ENCODE measurements at regions not wholly inside any gene's neighbourhood (a gene's known extent, or its start where the extent isn't known, plus 50 kb on each side); places are given as distances from the start of the nearest gene placed in this dataset.

GRCh38 chr2:180374502-180375281 lies 367.6 kb upstream of the CWC22 start:
- no peak for DNase-seq

DNA sequence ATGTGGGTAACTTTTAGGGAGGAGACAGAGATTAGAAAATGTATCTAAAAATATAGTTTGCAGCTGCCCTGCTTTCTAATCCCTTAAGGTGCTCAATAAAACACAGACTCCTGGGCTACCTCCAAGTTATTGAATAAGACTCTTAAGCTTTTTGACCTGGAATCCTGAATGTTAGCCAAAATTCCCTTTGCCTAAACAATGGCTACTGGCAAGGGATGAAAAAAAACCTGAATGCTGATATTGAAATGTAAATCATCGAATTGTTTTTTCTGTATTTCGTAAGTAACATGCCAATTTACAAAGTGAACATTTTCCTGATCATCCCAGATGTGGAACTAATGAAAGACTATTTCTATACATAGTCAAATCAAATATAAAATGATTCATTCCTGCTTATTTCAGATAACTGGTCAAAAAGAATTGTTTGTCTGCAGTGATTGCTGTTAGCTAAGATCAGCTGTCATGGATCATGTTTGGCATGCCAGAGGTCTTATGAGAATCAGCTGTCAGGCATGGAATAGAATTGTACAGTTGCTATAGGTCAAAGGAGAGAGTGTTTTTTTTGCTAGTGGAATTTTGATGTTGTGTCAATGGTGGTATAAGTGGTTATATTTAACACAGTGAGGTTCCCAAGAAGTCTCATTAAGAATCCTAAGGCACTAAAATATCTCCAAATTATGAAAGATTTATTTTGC lies 363.6 kb upstream of the CWC22 start:
- no peak for DNase-seq

GRCh38 chr2:180368881-180369280 lies 361.8 kb upstream of the CWC22 start:
- no peak for DNase-seq

GRCh38 chr2:180367815-180368214 lies 360.7 kb upstream of the CWC22 start:
- no peak for DNase-seq

GRCh38 chr2:180366481-180366880 lies 359.4 kb upstream of the CWC22 start:
- DNase-seq = no peak

DNA sequence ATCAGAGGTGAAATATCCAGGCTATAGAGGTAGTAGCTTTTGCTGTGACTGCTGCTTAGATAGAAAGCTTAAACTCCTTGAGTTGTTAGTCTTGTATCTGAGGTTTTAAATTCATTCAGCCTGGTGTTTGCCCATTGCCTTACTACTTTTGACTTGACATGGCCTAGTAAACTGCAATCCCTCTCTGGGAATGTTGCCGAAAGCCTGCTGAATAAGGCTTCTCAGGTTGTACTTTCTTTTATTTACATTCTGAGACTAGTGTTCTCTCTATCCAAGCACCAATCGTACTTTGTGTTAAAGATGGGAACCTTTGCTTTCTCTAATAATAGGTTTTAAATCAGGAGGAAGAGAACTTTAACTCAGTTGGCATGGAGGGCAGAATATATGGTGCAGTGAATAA lies 357.6 kb upstream of the CWC22 start:
- no peak for DNase-seq

DNA sequence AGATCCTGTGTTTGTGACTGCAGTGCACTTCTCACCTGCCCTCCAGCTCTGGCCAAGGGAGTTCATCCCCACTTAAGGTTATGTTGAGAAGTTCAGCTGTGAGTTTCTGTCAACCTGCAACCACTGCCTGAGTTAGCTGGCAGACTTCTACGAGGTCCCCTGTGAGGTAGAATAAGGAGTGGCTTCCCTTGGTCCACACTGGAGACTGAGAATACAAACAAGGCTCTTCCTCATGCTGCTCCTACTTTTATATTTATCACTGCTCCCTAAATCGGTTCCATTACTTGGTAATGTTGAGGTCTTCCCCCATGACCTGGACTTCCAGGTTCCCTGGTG lies 353.2 kb upstream of the CWC22 start:
- no peak for DNase-seq

- DNase-seq = no peak
Measured at GRCh38 chr2:180359522-180360282, 352.6 kb upstream of the CWC22 start.

GRCh38 chr2:180358458-180358857 lies 351.4 kb upstream of the CWC22 start:
- DNase-seq = no peak

GRCh38 chr2:180356676-180357075 lies 349.6 kb upstream of the CWC22 start:
- DNase-seq = no peak

- no peak for DNase-seq
Measured at GRCh38 chr2:180352620-180353019, 345.5 kb upstream of the CWC22 start.

GRCh38 chr2:180349809-180350208 lies 342.7 kb upstream of the CWC22 start:
- DNase-seq = no peak

DNA sequence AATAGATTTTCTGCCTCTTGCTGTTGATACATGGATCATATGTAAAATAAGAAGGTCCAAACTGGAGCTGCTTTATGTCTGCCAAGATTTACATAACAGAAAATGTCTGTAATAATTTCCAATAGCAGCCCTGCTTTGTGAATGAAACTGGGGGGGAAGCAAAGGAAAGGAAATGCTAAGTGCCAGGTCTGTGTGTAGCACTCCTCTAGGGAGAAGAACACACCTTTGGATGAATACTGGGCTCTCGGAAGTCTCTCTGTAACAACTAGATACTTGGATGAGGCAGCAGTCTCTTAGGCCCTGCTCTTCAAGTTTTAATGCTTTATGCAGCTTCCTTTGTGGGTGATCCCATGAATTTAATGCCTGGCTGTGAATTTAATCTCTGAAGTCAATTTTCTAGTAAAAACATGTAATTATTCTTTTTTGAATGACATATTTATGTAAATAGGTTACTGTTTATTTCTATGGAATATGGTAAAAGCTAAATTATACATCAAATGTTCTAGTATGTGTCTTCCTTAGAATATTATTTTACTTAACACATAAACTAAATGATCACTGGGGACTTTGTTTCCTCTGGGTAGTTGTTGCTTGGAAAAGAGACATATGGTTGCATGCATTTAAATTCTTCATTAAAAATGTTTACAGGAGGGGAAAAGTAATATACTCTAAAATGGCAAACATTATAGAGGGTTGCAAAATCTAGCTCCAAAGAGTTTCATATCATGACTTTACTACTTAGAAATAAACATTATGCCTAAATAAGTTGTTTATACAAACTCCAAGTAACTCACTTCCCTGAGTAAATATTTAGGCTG lies 336.6 kb upstream of the CWC22 start:
- DNase-seq = no peak

GRCh38 chr2:180337136-180337535 lies 330.0 kb upstream of the CWC22 start:
- no peak for DNase-seq

DNA sequence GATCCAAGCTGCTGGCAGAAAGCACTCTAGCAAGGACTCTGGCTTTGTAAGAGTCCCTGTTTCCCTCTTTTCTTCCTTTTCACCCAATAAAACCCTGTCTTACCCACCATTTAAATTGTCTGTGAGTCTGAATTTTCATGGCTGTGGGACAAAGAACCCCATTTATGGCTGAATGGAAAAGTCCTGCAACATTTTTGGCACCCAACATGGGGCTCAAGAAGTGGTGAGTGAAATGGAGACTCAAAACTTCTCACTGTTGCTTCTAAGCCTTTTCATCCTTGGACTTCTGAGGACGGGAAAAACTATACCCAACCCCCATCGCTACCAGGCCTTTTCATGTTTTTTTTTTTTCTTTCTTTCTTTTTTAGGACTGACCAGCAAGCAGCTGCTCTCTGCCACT lies 329.5 kb upstream of the CWC22 start:
- DNase-seq = no peak

DNA sequence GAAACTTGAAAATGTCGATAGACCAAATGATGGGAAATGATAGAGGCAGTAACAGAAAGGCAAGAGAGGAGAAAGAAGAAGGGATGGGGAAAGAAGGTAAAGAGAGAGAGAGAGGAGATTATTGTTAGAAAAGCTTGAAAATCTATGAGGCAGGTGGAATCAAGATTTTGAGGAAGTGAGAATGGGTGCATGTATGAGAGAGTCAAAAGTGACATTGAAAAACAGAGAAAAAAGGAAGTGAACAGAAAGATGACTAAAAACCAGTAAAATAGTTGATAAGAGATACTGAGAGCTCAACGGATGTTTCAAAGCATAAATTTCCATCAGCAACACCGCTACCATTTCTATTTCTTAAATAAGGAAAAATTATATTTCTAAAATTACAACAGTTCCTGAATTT lies 327.4 kb upstream of the CWC22 start:
- DNase-seq = no peak

- DNase-seq = no peak
Measured at GRCh38 chr2:180328795-180329422, 321.8 kb upstream of the CWC22 start.

DNA sequence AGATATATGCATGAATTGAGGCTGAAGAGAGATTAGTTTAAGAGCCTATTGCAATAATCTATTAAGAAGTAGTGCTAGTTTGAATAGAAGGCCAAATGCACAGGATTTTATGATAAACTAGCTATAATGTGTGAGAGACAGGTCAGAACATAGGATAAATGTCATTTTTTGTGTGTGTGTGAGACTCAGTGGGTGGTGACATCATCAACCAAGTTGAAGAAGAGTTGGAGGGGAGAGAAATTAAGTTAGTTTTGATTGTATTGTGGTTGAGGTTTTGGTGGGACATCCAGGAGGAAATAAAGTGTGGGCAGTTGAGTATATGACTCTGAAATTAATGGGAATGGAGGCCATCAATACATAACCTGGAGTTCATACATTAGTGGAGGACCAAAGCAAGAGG lies 320.1 kb upstream of the CWC22 start:
- DNase-seq = no peak

DNA sequence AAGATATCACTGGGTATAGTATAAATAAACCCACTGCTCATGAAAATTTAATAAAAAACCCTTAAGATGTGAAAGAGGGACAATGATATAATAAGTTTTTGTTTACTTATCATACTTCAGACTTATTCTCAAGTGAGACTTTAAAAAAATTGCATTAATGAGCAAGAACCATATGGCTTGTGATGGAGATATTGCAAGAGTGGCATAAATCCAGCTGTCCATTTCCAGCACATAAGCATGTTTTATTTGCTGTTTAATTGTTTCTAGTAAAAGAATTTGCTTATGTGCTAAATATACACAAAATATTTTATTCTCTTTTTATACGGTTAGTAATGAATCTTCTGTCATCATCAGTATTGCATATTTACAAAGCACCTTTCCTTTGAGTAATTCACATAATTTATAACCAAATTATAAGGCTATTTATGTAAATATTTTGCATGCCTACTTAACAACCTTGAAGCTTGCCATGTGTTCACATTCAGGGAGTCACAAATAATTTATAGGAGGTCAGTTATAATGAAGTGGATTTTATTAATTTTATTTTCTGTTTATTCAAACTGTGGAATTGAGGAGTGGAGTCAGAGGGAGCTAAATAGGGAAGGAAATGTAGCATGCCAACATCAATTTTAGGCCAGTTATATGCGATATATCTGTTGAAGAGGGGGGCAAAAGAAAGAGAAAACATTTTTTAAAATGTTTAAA lies 318.5 kb upstream of the CWC22 start:
- DNase-seq = no peak

DNA sequence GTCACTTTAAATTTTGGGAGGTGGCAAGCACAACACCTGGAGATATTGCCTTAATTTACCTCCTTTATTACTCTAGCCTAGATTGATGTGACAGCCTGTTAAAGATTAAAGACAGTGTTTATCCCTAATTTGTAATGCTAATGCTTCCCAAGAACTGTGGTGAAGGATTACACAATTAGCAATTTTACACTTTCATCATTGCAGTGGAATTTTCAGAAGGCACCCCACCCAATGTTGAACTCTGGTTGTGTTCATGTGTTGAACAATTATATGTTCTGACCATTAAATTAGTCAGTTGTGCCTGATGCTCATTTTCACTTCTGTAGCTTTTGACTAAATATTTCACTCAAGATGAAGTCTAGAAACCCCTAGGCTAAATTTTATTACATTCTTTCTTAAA lies 317.1 kb upstream of the CWC22 start:
- no peak for DNase-seq

All from anterior cingulate cortex (tissue), 58 donors.